SK-N-MC (cell line): ENCODE measurements at regions not wholly inside any gene's neighbourhood (a gene's known extent, or its start where the extent isn't known, plus 50 kb on each side); places are given as distances from the start of the nearest gene placed in this dataset.

ENCODE experiments used
- EZH2 ChIP-seq: fragments of 200-600 bp; sonication (generic); IDR thresholded peaks from one replicate; pipeline ENCODE4 v1.6.1; 2017; ENCODE audit warnings: antibody characterized with exemption
- FOXP2 ChIP-seq: optimal IDR thresholded peaks from 2 replicates; pipeline ENCODE3; 2011; ENCODE audit warnings: mild to moderate bottlenecking, moderate library complexity; ENCODE audit not compliant: insufficient read depth; ENCODE audit errors: extremely low read length, control extremely low read depth
- POLR2AphosphoS5 ChIP-seq: IDR thresholded peaks from 2 replicates; pipeline ENCODE4 v1.6.1; 2012; ENCODE audit warnings: mild to moderate bottlenecking, low read depth, low read length, borderline replicate concordance

- no peak for TF ChIP-seq POLR2AphosphoS5
- TF ChIP-seq EZH2 = no peak
- TF ChIP-seq FOXP2 = no peak
Observed at GRCh38 chr5:8410618-8411017, 541.7 kb downstream of the MTRR start.
